Nucleus accumbens (tissue), 56 donors: ENCODE measurements at regions not wholly inside any gene's neighbourhood (a gene's known extent, or its start where the extent isn't known, plus 50 kb on each side); places are given as distances from the start of the nearest gene placed in this dataset.
A peak's percentile ranks its signal among the peaks of the same experiment; 100 is the strongest.

Experiments
- DNase-seq, 56 donors: peaks; one replicate each; lab custom pipeline; 2025; lab: John Stamatoyannopoulos, UW

GRCh38 chr1:114315631-114316030, 162.0 kb upstream of the SYT6 start:
- DNase-seq, result no peak

GRCh38 chr1:114314576-114314975, 160.9 kb upstream of the SYT6 start:
- DNase-seq, result no peak

GRCh38 chr1:114314098-114314497, 160.4 kb upstream of the SYT6 start:
- DNase-seq, result no peak

- no peak for DNase-seq
Measured at GRCh38 chr1:114310695-114311271, 157.1 kb upstream of the SYT6 start.

- no peak for DNase-seq
Measured at GRCh38 chr1:114302821-114303220, 149.2 kb upstream of the SYT6 start.

GRCh38 chr1:114299331-114299975, 145.8 kb upstream of the SYT6 start:
- no peak for DNase-seq

- no peak for DNase-seq
Measured at GRCh38 chr1:114298008-114298407, 144.3 kb upstream of the SYT6 start.

GRCh38 chr1:114296413-114296812, 142.7 kb upstream of the SYT6 start:
- no peak for DNase-seq

- no peak for DNase-seq
Measured at GRCh38 chr1:114295321-114295720, 141.7 kb upstream of the SYT6 start.

GRCh38 chr1:114292835-114293234, 139.2 kb upstream of the SYT6 start:
- no peak for DNase-seq

- no peak for DNase-seq
Measured at GRCh38 chr1:114292194-114292593, 138.5 kb upstream of the SYT6 start.

GRCh38 chr1:114290776-114291175, 137.1 kb upstream of the SYT6 start:
- DNase-seq, result no peak

GRCh38 chr1:114290341-114290740, 136.7 kb upstream of the SYT6 start:
- no peak for DNase-seq

GRCh38 chr1:114289824-114290223, 136.2 kb upstream of the SYT6 start:
- no peak for DNase-seq

- peak in 2 of 56 donors; percentile 2 to 16 for DNase-seq
Measured at GRCh38 chr1:114289306-114289705, 135.6 kb upstream of the SYT6 start.

GRCh38 chr1:114286960-114287359, 133.3 kb upstream of the SYT6 start:
- no peak for DNase-seq

GRCh38 chr1:114286179-114286578, 132.5 kb upstream of the SYT6 start:
- DNase-seq, result no peak

GRCh38 chr1:114282751-114283403, 129.2 kb upstream of the SYT6 start:
- peak in 54 of 56 donors; percentile 6 to 94 (median 62) for DNase-seq

GRCh38 chr1:114278911-114279310, 125.2 kb upstream of the SYT6 start:
- DNase-seq, result no peak

GRCh38 chr1:114278430-114278829, 124.8 kb upstream of the SYT6 start:
- no peak for DNase-seq

- peak in 6 of 56 donors; percentile 2 to 42 (median 6) for DNase-seq
Measured at GRCh38 chr1:114274621-114275317, 121.1 kb upstream of the SYT6 start.
